ENCODE measurements at regions not wholly inside any gene's neighbourhood (a gene's known extent, or its start where the extent isn't known, plus 50 kb on each side); places are given as distances from the start of the nearest gene placed in this dataset.

- Histone ChIP-seq H3K9ac (ENCODE audit: low read depth in 2 of 2, low read length in 2 of 2) (no peak overlapping the region), H3K9me3 (no peaks in the 10 kb centered on the region), H3K36me3 (no peaks in the 10 kb centered on the region), H3K27ac (no peak overlapping the region), H3K4me1 (no peaks in the 10 kb centered on the region), H3K4me3 (no peak overlapping the region), H3K27me3 (no peaks in the 10 kb centered on the region)
- TF ChIP-seq CTCF (IDR thresholded peaks at IDR 0.05) = no peak
- no peak for DNase-seq
- intact Hi-C loops (cut with DNase I) = no loop called here
Measured at GRCh38 chr6:112504621-112505020, 157.5 kb downstream of the RFPL4B start.

- TF ChIP-seq CTCF (IDR thresholded peaks at IDR 0.05) = no peak
Measured at GRCh38 chr6:112511441-112511840, 164.3 kb downstream of the RFPL4B start.

GRCh38 chr6:112513175-112513574 lies 166.0 kb downstream of the RFPL4B start:
- no peaks in the 10 kb centered on the region for H3K27me3 ChIP-seq
- no peak overlapping the region for H3K4me3 ChIP-seq
- no peaks in the 10 kb centered on the region for H3K36me3 ChIP-seq
- H3K4me1 ChIP-seq = no peaks in the 10 kb centered on the region
- DNase-seq = no peak
- no peak for TF ChIP-seq CTCF (IDR thresholded peaks at IDR 0.05)
- no peak overlapping the region for H3K27ac ChIP-seq
- intact Hi-C loops (cut with DNase I) = no loop called here
- no peak overlapping the region for H3K9ac ChIP-seq (ENCODE audit: low read depth in 2 of 2, low read length in 2 of 2)
- H3K9me3 ChIP-seq = no peaks in the 10 kb centered on the region

More at GRCh38 chr6:112511441-112511840, 164.3 kb downstream of the RFPL4B start:
- Histone ChIP-seq H3K9me3 (no peaks in the 10 kb centered on the region), H3K9ac (ENCODE audit: low read depth in 2 of 2, low read length in 2 of 2) (no peak overlapping the region), H3K4me1 (no peaks in the 10 kb centered on the region), H3K36me3 (no peaks in the 10 kb centered on the region), H3K27me3 (no peaks in the 10 kb centered on the region), H3K4me3 (no peak overlapping the region), H3K27ac (no peak overlapping the region)
- DNase-seq = no peak
- intact Hi-C loops (cut with DNase I) = no loop called here

GRCh38 chr6:112522587-112522986 lies 175.5 kb downstream of the RFPL4B start:
- H3K4me1 ChIP-seq = no peaks in the 10 kb centered on the region
- no peak overlapping the region for H3K9ac ChIP-seq (ENCODE audit: low read depth in 2 of 2, low read length in 2 of 2)
- intact Hi-C loops (cut with DNase I) = no loop called here
- no peak for TF ChIP-seq CTCF (IDR thresholded peaks at IDR 0.05)
- no peaks in the 10 kb centered on the region for H3K27me3 ChIP-seq
- no peak overlapping the region for H3K4me3 ChIP-seq
- H3K36me3 ChIP-seq = no peaks in the 10 kb centered on the region
- H3K27ac ChIP-seq = no peak overlapping the region
- DNase-seq = no peak
- H3K9me3 ChIP-seq = no peaks in the 10 kb centered on the region

- no peaks in the 10 kb centered on the region for H3K4me1 ChIP-seq
- H3K27me3 ChIP-seq = no peaks in the 10 kb centered on the region
- no peak overlapping the region for H3K9ac ChIP-seq (ENCODE audit: low read depth in 2 of 2, low read length in 2 of 2)
- no peak overlapping the region for H3K4me3 ChIP-seq
- TF ChIP-seq CTCF (IDR thresholded peaks at IDR 0.05) = no peak
- intact Hi-C loops (cut with DNase I) = no loop called here
- H3K27ac ChIP-seq = no peak overlapping the region
- DNase-seq = no peak
- no peaks in the 10 kb centered on the region for H3K9me3 ChIP-seq
- H3K36me3 ChIP-seq = no peaks in the 10 kb centered on the region
Measured at GRCh38 chr6:112524071-112524470, 176.9 kb downstream of the RFPL4B start.

GRCh38 chr6:112525749-112526148 lies 178.6 kb downstream of the RFPL4B start:
- Histone ChIP-seq H3K4me3 (no peak overlapping the region), H3K36me3 (no peaks in the 10 kb centered on the region), H3K4me1 (no peaks in the 10 kb centered on the region), H3K27ac (no peak overlapping the region), H3K9me3 (no peaks in the 10 kb centered on the region), H3K27me3 (no peaks in the 10 kb centered on the region), H3K9ac (ENCODE audit: low read depth in 2 of 2, low read length in 2 of 2) (no peak overlapping the region)
- TF ChIP-seq CTCF (IDR thresholded peaks at IDR 0.05) = no peak
- intact Hi-C loops (cut with DNase I) = no loop called here
- no peak for DNase-seq
